ENCODE measurements at regions not wholly inside any gene's neighbourhood (a gene's known extent, or its start where the extent isn't known, plus 50 kb on each side); places are given as distances from the start of the nearest gene placed in this dataset.

GRCh38 chr7:22040923-22041595, 95.4 kb upstream of the CDCA7L start:
- WGBS (ENCODE audit: low lambda C conversion rate): 9% methylated on average over 4 of the region's 4 CpGs
- H3K9ac ChIP-seq: no peak overlapping the region
- H2AFZ ChIP-seq (ENCODE audit: low read depth): no peak overlapping the region
- H3K27ac ChIP-seq (ENCODE audit: low read depth in 2 of 2, low read length in 1 of 2): no peak overlapping the region
- 0 out of 2 replicates have a peak, but pooled peaks cover 7% of the 10 kb centered on the region for H3K27me3 ChIP-seq (ENCODE audit: insufficient read depth)
- no peaks in the 10 kb centered on the region for H4K20me1 ChIP-seq (ENCODE audit: insufficient read depth)
- no peaks in the 10 kb centered on the region for H3K9me3 ChIP-seq
- H3K4me3 ChIP-seq (ENCODE audit: low read depth in 2 of 2, low read length in 1 of 2): no peak overlapping the region
- H3F3A ChIP-seq (replicated peaks; ENCODE audit: insufficient read depth): no peaks in the 10 kb centered on the region
- TF ChIP-seq MEF2A (IDR thresholded peaks at IDR 0.05; ENCODE audit: borderline replicate concordance, low read depth) (no peak), TEAD4 (IDR thresholded peaks at IDR 0.05; ENCODE audit: borderline replicate concordance, insufficient read depth) (no peak), MAX (IDR thresholded peaks at IDR 0.05; ENCODE audit: low read depth) (no peak), TAF1 (IDR thresholded peaks at IDR 0.05; ENCODE audit: borderline replicate concordance, low read depth, low read length) (no peak), SIN3A (IDR thresholded peaks at IDR 0.05; ENCODE audit: borderline replicate concordance, low read depth, low read length) (no peak), IRF3 (IDR thresholded peaks at IDR 0.05; ENCODE audit: low read depth, low read length) (no peak), EZH2phosphoT487 (IDR thresholded peaks at IDR 0.05; ENCODE audit: borderline replicate concordance, low read depth) (no peak), REST (IDR thresholded peaks at IDR 0.05; ENCODE audit: low read depth, low read length) (no peak), YY1 (IDR thresholded peaks at IDR 0.05; ENCODE audit: low read depth) (no peak)
- no peaks in the 10 kb centered on the region for H3K4me1 ChIP-seq (ENCODE audit: control insufficient read depth in 1 of 2, insufficient read depth in 2 of 2, low read depth in 1 of 2, low read length in 1 of 2)
- no peak overlapping the region for H3K4me2 ChIP-seq
- H3K79me2 ChIP-seq (ENCODE audit: insufficient read depth): no peaks in the 10 kb centered on the region
- CTCF ChIA-PET: interaction anchor here (0.6 kb wide), 1 partner anchor 1122 kb away, joined by 3 read pairs; no protein-coding TSS in a partner anchor
- H3K9me2 ChIP-seq: no peaks in the 10 kb centered on the region
- DNase-seq: no peak
- no peaks in the 10 kb centered on the region for H3K36me3 ChIP-seq (replicated peaks in 1 of 2; ENCODE audit: control insufficient read depth in 1 of 2, insufficient read depth in 2 of 2, low read length in 1 of 2)
- POLR2A ChIA-PET: no interaction called here

- H3K79me2 ChIP-seq (ENCODE audit: insufficient read depth): no peaks in the 10 kb centered on the region
- no peaks in the 10 kb centered on the region for H3K9me2 ChIP-seq
- DNase-seq: no peak
- CTCF ChIA-PET: no interaction called here
- POLR2A ChIA-PET: no interaction called here
- H3K4me1 ChIP-seq (ENCODE audit: control insufficient read depth in 1 of 2, insufficient read depth in 2 of 2, low read depth in 1 of 2, low read length in 1 of 2): no peaks in the 10 kb centered on the region
- H3K27ac ChIP-seq (ENCODE audit: low read depth in 2 of 2, low read length in 1 of 2): no peak overlapping the region
- no peak overlapping the region for H3K4me2 ChIP-seq
- no peaks in the 10 kb centered on the region for H3K9me3 ChIP-seq
- no peaks in the 10 kb centered on the region for H3F3A ChIP-seq (replicated peaks; ENCODE audit: insufficient read depth)
- 0 out of 2 replicates have a peak, but pooled peaks cover 7% of the 10 kb centered on the region for H3K27me3 ChIP-seq (ENCODE audit: insufficient read depth)
- H3K9ac ChIP-seq: no peak overlapping the region
- H3K36me3 ChIP-seq (replicated peaks in 1 of 2; ENCODE audit: control insufficient read depth in 1 of 2, insufficient read depth in 2 of 2, low read length in 1 of 2): no peaks in the 10 kb centered on the region
- H3K4me3 ChIP-seq (ENCODE audit: low read depth in 2 of 2, low read length in 1 of 2): no peak overlapping the region
- no peaks in the 10 kb centered on the region for H4K20me1 ChIP-seq (ENCODE audit: insufficient read depth)
- 11% methylated on average over 1 of the region's 1 CpG for WGBS (ENCODE audit: low lambda C conversion rate)
- H2AFZ ChIP-seq (ENCODE audit: low read depth): no peak overlapping the region
- no peak for TF ChIP-seq RFX5 (IDR thresholded peaks at IDR 0.05; ENCODE audit: low read length)
- no peak for TF ChIP-seq MAX (IDR thresholded peaks at IDR 0.05; ENCODE audit: low read depth)
- TF ChIP-seq RXRA (IDR thresholded peaks at IDR 0.05; ENCODE audit: borderline replicate concordance, low read depth): no peak
- no peak for TF ChIP-seq ELF1 (IDR thresholded peaks at IDR 0.05)
- TF ChIP-seq MEF2A (IDR thresholded peaks at IDR 0.05; ENCODE audit: borderline replicate concordance, low read depth): no peak
- no peak for TF ChIP-seq REST (IDR thresholded peaks at IDR 0.05; ENCODE audit: low read depth, low read length)
- TF ChIP-seq PBX3 (IDR thresholded peaks at IDR 0.05): no peak
- no peak for TF ChIP-seq GABPA (IDR thresholded peaks at IDR 0.05; ENCODE audit: low read depth)
- no peak for TF ChIP-seq RCOR1 (IDR thresholded peaks at IDR 0.05; ENCODE audit: low read length)
- no peak for TF ChIP-seq TEAD4 (IDR thresholded peaks at IDR 0.05; ENCODE audit: borderline replicate concordance, insufficient read depth)
- TF ChIP-seq CHD2 (IDR thresholded peaks at IDR 0.05; ENCODE audit: low read length, partially characterized antibody): no peak
Measured at GRCh38 chr7:22039670-22040069, 94.0 kb upstream of the CDCA7L start.
